T follicular helper cell (primary cell): ENCODE measurements at regions not wholly inside any gene's neighbourhood (a gene's known extent, or its start where the extent isn't known, plus 50 kb on each side); places are given as distances from the start of the nearest gene placed in this dataset.

Experiments used
- DNase-seq: peaks from one replicate; pipeline ENCODE4 v3.0.0-alpha.2; 2020; ENCODE audit warnings: low read depth

DNA sequence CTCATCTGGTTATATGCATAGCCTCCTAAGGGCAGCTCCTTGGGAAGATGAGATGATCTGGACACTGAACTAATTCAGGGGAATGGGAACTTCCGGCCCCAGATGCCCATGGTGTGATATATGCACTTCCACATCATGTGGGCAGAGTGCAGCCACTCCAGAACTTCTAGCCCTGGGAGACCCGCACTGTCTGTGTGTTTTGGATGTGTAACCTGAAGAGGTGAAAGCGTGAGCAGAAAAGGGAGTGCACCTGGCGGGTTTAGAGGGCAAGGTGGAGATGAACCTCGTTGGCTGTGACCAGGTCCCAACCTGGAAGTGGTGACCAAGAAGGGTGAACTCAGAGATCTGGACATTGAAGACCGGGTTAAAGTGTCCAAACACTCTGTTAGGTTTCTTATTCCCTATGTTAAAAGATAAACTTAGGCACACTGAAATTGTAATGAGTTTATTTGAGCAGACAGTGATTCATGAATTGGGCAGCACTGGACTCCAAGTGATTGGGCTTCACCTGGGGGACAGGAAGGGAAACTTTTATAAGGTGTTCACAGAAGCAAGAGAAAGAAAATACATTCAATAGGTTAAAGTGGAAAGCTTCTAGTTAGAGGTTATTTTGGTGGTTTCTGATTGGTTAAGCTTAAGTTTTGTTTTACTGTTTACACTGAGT is 296.2 kb upstream of the SKOR2 start:
- no peak for DNase-seq

DNA sequence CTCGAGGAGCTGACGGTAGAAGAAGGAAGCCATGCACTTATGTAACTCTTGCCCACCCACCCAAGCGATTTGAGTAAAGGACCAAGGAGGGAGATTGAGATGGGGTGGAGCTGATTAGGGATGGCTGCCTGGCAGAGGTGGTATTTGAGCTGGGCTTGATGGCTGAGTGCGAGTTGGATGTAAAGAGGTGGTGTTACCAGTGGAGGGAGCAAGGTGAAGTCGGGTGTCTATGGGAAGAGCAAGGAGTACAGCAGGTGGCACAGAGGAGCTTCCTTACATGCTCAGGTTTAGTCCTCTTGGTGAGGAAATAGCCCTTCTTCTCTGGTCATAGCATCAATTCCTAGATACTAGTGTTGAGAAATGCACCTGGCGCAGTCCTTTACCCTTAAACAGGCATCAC is 294.2 kb upstream of the SKOR2 start:
- DNase-seq: no peak

DNA sequence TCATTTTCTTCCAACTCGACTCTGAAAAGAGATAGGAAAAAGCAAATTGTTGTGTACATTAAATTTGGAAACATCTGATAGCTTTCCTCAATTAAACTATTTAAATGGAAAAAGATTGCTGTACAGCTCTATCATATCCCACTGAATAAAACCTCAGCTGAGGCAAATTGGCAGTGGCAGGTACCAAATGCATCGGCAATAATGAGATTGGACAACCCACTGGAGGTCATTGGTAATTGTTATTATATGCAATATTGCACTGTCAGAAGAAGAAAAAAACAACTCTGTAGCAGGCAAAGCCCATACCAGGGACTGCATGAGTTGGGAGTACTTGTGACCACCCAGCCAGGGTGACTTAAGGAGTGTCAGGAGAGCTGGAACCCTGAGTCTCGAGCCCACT is 291.6 kb upstream of the SKOR2 start:
- DNase-seq: no peak

DNA sequence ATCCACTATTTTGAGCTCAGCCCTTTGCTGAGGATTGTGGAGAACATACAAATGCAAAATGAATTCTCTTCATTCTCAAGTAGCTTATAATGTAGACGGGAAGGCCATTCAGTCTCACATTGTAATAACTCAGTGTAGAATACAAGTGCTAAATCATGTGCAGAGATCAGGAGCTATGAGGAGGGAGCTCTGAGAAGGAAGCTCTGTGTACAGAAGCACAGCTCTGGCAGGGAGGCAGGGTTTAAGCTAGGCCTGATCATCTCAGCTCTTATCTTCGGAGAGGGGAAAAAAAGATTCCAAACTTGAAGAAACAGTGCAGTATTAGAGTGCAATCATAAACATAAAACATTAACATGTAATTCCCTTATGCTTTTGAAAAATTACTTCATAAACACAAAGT is 291.1 kb upstream of the SKOR2 start:
- no peak for DNase-seq

DNA sequence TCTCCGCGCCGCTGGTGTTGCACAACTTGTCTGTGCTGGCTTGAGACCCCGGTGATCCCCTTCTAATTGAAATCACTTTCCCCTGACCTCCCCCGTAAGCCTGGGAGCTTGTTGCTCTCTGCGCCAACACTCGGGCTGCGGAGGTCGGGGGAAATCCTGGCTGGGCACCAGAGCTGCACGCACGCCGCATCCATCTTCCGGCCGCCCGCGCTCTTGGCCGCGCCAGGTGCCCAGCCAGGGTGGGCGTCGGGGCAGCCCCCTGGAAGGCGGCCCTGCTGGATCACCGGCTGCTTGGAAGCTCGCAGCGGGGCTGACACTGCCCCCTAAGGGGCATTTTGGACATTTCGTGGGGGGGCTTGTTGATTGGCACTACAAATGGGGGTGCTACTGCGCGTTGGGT is 280.3 kb upstream of the SKOR2 start:
- DNase-seq: no peak

DNA sequence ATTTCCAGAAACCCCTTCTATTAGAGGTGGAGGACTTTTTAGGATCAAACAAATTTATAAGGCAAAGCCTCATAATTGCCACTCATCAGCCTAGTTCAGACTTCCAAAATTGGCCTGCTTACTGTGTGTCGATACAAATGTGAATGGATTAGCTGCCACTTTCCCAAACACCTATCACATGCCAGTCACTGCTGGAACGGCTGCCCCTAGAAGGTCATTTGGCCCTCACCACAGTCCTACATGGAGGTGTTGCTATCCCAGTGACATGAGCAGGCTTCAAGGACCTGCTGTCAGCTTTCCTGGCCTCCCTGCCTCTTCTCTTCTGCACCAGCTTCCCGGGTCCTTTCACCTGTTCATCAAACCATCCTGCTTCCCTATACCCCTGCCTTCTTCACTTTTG is 279.2 kb upstream of the SKOR2 start:
- DNase-seq: no peak

DNA sequence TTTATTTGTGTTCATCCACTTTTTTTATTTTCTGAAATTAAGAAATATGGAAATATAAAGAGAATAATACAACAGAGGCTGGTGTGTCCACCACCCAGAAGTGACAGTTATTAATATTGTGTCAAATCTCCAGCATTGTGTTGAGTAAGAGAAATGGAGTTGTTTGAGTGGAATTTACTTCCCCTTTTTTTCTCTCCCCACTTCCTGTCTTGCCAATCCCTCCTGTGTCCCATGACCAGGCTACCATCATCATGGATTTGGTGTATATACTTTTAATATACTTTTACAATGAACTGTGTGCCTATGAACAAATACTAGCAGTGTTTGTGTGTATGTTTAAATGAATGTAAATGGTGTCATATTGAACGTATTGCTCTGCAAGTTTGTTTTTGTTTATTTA is 276.9 kb upstream of the SKOR2 start:
- DNase-seq: no peak

DNA sequence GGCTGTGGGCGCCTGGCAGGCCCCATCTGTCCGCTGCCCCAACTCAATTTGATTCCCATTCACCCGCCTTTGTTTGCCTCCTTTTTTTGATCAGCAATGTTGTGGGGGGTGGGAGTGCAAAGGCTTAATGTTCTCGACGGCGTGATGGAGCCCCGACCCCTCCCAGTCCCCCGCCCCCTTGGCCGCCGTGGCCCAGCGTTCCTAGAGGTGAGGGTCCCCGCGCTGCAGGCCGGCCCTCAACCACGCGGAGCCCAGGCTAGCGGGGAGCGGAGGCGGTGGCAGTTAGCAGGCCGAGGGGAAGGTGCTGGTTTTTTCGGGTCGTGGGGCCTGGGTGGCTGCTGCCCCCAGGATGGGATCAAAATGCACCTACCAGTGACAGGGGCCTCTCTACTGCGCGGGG is 274.7 kb upstream of the SKOR2 start:
- DNase-seq: no peak

DNA sequence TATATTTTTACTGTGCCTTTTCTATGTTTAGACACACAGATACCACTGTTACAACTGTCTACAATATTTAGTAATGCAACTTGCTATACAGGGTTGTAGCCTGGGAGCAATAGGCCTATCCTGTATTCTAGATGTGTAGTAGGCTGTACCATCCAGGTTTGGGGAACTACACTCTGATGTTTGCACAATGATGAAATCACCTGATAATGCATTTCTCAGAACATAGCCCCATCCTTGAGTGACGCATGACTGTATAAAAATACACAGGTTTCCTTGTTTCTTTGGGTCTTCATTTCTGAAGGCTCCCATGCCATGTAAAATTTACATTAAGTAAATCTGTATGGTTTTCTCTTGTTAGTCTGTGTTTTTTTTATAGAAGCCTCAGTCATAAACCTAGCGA is 270.9 kb upstream of the SKOR2 start:
- no peak for DNase-seq

DNA sequence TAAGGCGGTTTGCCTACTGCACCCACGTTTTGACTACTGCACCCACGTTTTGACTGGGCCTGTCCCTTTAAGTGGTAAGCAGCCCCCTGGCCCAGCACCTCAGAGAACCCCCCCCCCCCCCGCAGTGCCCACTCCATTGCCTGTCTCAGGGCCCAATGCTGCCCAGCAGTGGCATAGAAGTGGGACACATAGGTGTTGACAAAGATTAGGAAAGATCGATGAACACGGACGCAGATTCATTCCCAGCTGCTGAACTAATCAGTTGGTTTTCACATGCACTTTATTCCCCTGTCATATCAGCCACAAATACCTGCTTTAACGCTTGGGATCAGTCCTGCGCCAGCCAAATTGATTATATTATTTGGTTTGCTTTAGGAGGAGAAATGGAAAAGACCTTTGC is 268.8 kb upstream of the SKOR2 start:
- no peak for DNase-seq

DNA sequence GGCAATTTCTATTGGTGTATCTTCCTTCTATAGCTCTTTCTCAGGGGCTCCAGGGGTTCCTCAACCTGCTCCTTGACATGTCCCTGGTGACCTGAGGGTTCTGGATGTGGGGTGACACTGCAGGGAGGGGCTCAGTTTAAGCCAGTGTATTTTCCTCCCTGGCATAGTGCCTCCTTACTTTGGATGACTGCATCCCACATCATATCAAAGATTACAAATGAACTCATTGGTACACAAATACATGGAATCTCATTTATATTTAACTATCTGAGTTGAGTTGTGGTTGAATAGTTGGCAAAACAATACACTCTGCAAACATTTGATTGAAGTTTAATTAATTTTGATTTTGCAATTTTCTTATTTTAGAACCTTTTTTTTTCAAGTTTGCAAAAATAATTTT is 268.2 kb upstream of the SKOR2 start:
- no peak for DNase-seq

DNA sequence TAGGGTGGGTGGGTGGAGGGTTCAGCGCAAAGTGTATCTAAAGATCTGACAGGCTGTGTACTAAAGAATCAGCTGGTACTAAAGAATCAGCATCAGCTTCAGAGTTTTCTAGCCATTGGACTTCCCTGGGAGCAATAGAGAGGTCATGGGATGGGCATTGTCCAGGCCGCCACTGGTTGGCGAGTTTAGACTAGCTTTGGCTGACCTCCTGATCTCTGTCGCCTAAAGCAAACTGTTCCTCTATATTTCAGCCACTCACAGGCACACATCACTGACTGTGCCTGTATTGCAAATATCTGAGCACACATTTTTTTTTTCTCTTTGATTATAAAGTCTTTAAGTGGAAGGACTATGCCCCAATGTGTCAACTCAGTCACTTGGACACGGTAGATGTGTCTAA is 267.8 kb upstream of the SKOR2 start:
- DNase-seq: no peak

DNA sequence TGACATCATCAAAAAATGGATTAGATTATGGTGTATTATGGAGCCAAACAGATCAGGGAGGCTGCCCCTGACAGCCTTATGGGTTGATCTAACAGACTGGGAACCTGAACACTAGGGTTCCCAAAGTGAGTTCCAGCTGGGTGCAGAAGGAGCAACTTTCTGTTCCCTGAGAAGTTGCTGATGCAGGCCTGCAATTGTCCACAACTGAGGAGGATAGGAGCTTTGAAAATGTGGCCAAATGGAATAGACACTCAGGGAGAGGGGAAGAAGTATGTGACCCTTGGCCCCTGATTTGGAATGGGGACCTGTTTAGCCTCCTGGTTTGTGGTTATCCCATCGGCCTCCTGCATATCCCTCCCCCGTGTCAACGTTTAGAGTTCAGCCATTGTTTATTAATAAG is 262.2 kb upstream of the SKOR2 start:
- DNase-seq: no peak

DNA sequence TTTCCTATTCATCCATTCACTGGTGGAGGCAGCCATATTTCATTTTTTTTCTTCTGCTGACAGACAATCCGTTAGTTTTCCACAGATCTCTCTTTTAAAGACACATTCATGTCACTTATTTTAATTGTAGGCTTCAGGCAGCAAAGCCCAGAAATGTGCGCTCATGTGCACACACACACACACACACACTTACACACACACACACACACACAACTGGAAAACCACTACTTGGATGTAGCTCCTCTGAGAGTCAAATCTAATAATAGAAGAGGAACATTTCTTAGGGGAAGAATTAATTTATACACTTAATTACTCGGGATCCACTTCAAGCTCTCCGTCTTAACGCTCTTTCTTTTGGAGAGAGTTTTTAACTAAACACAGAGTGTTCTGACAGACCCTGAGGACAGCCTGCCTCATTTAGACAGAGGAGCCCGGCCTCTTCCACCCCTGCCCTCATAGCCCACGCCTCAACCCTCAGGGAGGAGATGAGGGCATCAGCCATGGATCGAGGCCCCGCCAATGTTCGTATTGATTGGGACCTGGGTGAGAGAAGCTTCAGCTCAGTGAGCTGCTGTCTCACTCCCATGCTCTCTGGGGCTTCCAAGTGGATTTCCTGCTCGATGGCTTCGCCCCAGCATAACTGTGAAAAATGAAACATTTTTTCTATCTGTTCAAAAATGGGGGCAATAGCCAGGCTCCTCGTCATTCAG is 261.4 kb upstream of the SKOR2 start:
- DNase-seq: no peak

DNA sequence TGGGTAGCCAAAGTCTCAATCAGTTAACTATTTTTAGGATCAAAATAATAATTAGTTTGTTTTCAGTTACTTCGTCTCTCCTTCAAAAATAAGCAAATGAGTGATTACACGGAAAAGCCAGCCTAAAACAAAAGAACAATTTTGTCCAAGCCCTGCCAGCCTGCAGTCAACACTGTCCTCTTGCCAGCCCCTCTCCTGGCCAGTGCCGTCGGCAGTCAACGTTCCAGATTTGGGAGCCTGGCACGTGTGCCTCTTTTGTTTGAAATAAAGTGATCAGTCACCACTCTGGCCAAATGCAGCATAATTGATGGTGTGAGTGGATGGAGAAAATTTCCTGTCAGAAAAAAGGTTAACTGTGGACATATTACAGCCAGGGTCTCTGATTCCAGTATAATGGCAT is 260.6 kb upstream of the SKOR2 start:
- no peak for DNase-seq

DNA sequence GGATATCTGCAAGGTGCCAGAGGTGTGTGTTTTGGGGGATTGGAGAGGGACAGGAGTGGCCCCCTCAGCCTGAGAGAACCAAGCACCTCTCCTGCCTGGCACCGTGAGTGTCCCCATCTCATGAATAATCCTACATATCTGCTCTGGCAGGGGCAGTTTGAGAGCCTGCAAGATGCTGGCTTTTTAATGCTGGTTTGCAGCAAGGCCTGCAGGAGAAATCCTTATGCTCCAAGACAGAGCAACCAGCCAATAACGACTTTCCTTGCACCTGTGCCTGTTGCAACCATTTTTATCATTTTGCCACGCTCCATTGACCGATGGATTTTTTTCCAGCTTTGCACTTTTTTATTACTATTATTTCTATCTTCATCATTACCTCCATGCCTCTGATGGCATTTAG is 259.4 kb upstream of the SKOR2 start:
- DNase-seq: no peak

DNA sequence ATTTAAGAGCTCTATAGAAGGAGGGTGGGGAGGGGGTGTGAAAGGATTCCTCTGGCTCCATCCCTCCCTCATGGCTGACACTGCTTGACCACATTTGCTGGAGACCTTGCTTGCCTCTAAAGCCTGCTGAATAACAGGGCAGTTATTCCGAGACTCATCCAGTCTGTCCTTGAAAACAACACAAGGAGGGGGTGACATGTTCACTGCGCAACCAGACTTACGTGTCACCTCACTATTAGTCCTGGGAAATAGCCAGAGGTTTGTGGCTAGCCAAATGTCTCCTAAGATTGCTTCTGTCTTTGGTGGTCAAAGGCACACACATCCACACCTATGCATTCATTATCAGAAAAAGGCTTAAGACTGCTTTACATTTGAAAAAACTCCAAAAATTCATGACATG is 256.2 kb upstream of the SKOR2 start:
- no peak for DNase-seq

DNA sequence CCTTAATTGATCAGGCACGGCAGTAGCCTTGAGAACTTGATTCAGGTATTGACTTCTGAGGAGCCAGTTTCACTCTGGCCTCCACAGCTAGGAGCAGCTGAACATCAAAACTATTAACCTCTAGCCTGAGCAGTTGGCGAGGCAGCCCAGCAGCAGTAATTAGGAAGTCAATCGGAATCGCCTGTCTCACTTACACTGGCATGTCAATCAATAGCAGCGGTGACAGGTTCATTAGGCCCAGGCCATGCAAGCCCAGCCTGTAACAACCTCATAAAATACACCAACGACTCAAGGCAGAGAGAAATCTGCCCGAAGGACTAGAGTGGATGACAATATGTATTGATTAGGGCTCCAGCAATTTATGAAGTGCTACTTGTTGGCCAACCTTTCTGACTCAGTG is 255.4 kb upstream of the SKOR2 start:
- DNase-seq: no peak

DNA sequence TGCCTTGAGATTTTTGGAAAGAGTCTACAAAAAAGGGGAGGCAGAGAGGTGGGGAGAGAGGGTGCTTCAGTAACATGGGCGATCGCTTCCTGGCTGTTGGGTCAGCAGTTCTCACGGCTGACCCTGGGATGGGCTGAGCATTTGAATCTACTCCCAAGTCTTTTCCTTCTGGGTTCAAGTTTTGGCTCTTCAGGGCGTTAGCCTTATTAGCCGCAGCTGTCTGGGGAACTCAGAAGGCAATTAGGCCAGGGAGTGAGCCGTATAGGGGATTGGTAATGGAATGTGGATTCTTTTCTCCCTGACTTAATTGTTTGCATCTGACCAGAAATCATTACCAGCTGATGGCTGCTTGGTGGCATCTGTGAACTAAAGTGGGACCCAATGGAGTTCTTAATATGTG is 250.5 kb upstream of the SKOR2 start:
- no peak for DNase-seq

DNA sequence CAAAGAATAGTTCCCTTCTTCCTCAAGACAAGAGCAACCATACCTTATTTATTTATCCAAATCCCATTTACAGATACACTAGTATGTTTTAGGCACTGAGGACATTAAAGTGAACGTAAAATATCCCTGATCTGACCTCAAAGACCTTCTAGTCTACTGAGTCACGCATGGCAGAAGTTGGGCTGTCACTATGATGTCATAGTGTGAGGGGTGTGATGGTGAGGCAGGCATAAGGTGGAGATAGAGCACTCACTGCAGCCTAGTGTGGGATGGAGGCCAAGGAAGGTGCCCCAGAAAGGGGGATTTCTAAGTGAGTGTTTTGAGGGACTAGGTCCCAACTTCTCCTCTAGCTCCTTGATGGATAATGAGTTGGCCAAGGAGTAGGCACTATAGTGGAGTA is 249.5 kb upstream of the SKOR2 start:
- no peak for DNase-seq

DNA sequence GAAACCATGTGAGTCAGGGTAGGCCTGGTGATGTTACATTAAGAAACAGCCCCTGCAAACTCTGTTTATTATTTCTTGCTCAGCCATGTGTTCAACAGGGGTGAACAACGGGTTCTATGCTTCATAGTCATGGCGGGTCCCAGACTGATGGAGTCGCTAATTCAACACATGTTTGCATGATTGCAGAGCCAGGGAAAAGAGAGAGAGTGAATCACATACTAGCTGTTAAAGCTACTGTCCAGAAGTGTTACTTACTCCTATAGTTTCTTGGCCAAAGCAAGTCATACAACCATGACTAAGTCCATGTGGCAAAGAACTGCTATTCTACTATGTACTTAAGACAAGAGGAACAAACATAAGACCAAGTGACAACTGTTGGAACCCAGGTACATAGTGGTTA is 241.2 kb upstream of the SKOR2 start:
- no peak for DNase-seq

DNA sequence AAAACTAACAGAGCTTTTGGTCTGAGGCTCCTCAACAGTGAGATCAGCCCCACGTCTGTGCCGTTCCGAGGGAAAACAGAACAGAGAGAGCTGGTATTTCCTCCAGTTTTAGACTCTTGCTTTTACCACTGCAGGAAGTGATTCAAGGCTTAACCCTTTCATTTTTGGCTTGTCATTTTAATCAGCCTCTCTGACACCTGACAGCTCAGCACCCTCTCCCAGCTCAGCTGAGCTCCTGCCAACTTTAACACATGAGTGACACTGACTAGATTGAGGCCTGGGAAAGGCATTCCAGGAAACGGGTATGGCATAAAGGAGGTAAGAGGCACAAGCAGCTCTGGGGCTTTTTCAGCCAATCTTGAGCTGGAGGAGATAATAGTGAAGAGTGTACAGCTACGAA is 239.4 kb upstream of the SKOR2 start:
- DNase-seq: no peak

DNA sequence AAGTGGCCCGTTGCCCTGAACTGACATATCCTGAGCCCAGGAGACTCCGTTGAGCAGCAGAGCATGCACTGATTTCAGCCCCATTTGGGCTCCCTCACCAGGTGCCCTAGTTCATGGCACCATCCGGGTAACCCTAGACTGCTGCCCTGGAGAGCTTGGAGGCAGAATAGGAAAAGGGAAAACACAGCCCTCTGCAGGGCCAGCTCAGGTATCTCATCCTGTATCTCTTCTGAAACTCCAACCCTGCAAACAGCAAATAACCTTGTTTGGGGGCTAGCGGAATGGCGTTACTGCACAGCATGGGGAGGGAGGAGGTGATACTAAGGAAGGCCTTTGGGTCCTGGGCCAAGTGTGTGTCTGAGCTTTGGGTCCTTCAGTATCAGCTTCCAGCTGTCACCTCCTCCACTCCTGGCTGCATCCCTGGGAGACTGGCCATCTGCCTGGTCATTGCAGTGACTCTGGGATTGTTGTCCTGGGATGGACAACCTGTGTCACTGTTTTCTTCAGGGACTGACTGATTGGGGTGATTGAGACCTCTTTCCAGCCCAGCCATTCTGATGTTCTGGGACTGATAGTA is 233.8 kb upstream of the SKOR2 start:
- no peak for DNase-seq

DNA sequence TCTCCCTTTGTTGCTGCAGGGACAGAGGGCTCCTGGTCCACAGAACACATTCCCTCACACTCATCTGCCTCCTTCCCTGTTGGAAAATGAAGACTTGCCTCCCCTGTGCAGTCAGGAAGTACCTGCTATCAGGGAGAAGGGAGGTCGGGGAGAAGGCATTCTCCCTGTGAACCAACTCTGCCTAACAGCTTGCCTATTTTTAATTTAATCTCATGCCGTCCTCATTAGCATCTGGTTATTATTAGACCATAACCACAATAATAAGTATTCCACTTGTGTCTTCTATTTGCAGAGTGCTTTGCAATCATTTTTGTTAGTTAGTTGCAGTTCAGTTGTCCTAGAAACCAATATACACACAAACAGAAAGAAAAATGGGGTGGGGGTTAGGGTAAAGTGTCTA is 232.6 kb upstream of the SKOR2 start:
- DNase-seq: no peak
